ENCODE measurements at regions not wholly inside any gene's neighbourhood (a gene's known extent, or its start where the extent isn't known, plus 50 kb on each side); places are given as distances from the start of the nearest gene placed in this dataset.

DNA sequence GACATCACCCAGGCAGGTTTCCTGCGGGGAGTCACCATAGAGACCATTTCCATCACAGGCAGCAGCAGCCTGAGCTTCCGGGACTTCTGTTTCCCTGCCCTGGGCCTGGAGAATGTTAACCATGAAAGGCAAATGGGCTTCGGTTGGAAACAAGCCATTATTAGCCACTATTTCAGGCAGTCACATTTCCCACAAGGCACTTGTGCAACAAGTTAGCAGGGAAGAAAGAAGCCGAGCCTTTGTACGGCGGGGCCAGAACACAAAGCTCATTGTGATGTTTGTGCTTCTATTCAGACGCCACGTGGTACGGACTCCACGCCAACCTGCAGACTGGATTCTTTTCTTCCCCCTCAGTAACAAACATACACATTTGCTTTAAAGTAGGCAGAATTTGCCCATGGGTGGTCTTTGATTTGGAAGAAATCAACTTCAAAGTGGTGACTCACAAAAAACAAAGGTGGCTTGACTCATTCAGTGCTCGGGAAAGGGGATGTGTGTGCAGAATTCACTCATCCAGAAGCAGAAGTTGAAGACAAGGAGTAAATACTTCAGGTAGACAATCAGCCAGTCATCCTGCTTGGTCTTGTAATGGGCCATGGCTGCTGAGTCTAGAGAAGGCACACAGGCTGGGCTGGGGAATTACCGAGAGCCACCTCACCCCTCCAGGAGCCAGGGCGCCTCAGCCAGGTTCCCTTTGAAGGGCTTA is 154.2 kb upstream of the PRMT8 start:
- DNase-seq = no peak

DNA sequence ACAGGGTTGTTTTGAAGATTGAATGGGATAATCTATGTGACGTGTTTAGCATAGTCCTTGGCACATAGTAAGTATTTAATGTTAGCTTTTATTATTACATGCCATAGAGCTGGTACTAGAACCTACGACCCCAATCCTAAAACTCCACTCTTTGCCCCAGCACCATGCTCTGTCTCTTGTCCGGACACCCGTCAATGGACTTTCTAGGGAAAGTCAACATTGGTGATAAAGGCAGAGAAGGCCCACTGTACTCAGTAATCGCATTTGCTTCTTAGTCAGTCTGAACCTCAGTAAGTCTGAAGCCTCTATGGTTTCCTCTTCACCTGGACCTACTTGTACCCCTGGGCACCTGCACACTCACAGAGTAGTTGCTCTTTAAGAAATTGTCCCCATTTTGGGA is 153.1 kb upstream of the PRMT8 start:
- no peak for DNase-seq

DNA sequence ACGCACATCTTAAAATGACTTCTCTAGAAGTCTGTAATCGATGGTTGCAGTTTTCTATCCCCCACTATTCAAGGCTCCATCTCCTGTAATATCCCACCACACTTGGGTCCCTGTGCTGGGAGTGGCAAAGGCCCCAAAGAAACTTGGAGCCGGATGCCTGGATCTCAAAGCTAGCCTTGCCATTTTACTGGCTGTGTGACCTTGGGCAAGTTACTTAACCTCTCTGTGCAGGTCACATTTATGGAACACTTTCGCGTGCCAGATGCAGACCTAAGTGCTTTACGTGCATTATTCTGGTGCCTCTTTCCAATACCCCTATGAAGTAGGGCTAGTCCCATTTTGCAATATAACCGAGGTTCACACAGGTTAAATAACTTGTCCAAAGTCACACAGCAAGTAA is 151.8 kb upstream of the PRMT8 start:
- no peak for DNase-seq

DNA sequence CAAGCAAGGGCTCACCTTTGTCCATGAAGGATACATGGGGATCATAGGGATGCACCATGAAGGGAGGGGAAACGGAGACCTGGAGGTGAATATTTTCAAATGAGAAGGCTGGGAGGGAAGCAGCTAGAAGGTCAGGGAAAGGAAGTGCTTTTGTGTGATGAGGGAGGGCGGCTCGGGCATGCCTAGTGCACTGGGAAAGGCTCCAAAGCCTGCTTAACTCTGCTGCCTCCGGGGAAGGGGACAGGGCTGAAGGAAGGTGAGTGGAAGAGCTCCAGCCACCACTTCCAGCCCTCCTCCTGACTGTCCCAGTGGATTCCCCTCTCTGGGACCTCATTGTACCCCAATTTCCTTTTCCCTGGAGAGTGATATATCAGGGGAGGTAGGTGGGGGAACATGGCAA is 149.4 kb upstream of the PRMT8 start:
- DNase-seq = no peak

DNA sequence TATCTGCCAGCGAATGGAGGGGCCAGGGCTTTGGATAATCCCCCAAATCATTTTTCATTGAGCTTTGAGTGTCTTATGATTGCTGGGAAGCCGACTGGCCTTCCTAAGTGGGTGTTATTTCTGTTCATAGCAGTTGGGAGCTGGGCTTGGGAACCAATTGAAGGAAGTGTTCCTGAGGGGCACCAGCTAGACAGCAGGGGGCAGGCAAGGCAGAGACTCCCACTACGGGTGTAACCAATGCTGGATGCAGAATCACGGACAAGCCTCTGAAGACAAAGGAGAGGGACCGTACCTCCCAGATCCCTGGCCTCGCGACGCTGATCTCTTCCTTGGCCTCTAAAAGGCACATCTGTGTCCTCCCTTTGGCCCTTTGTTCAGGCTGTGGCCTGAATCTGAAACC is 149.0 kb upstream of the PRMT8 start:
- DNase-seq = peak; percentile 9

DNA sequence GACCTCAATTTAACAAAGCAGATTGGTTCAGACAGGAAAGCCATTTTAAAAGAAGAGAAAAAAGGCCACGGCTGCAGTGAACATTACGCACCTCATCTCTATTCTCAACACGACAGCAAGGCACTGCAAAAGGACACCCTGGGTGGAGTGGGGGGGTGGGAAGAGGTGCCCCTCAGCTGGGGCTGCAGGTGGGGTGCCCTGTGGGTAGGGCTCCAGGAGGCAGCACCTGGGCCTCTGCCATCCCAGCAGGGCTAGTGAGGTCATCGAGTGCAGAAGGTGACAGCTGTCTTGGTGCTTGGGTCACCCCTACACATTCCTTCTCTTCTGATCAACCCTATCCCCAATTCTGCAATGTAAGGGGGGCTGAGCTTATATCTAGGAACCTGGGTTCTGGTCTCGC is 142.9 kb upstream of the PRMT8 start:
- no peak for DNase-seq

DNA sequence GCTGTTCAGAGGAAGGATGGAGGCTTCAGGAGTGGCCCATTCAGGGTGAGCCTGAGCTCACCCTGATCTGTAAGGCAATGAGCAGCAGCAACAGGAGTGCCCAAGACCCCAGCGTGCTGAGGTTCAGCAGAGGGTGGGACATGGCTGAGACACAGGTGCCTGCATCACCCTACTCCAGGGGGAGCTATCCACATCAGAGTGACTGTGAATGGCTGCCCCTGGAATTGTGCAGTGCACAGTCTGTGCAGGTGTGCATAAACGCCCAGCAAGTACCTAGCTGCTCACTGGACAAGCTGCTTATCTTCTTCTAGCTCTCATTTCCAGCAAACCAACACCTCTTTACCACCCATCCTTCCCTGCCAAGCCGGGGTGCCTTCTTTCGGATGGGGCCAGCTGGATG is 140.6 kb upstream of the PRMT8 start:
- no peak for DNase-seq

DNA sequence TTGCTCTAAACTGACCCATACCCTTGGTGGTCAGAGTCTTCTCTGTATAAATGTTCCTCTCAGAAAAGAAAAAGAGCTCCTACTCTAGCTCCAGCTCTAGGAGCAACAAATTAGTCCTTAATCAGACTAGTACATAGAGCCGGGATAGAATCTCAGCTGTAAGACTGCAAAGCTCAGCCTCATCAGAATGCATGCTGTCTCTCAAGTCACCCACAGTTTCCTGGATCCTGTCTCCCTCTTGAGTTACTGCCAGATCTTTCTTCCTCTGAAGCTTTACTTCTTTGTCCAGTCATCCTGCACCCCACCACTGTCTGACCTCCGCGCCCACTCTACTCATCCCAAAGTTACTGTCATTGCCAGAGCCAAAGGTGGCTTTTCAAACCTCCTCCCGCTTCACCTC is 139.3 kb upstream of the PRMT8 start:
- DNase-seq = no peak

DNA sequence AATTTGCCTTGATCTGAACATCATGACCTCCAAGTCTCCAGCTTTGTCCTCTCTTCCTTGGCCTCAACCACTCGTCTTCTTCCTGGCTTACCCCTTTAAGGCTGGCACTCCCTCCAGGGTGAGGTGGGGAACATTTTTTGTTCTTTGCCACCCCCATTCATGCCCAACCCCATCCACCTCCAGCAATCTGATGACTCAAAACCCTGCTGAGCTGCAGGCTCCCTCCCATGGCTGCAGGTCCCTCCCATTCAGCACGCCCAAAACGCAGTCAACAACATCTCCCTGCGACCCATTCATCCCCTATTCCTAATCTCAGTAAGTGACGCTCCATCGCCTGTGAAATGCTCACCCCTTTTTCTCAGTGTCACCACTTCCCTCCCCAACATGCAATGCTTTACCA is 138.8 kb upstream of the PRMT8 start:
- no peak for DNase-seq

DNA sequence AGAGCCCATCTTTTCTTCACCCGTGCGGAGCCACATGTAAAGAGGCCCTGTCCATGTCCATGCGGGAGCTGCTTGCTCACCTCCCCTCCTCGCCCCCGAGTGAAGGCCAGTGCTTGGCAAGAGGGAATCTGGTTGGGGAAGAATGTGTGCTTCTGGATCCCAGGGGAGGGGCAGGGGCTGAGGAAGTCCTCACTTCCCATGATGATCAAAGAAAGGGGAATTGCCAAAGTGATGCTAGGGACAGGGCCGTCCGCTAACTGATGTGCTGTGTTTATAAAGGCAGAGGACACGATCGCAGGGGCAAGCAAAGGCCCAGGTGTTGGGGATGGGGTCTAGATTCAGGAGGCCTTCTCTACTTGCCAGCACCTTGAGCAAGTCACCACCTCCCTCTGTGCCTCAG is 137.4 kb upstream of the PRMT8 start:
- DNase-seq = no peak

DNA sequence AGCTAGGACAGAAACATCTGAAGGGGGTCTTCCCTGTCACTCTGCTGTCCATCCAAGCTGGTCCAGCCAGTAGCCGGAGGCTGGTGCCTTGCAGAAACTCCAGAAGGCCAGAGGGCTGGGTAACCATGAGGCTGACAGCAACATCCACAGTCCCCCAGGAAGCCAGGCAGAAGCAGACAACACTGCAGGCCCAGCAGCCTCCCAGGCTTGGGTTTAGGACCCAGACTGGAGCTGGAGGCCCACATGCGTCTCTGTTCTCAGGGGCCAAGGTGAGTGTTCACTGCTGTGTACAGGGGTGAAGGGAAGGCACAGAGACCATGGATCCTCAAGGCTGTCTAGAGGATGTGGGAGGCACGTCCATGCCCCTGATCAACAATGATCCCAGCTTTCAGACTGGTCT is 136.4 kb upstream of the PRMT8 start:
- no peak for DNase-seq

DNA sequence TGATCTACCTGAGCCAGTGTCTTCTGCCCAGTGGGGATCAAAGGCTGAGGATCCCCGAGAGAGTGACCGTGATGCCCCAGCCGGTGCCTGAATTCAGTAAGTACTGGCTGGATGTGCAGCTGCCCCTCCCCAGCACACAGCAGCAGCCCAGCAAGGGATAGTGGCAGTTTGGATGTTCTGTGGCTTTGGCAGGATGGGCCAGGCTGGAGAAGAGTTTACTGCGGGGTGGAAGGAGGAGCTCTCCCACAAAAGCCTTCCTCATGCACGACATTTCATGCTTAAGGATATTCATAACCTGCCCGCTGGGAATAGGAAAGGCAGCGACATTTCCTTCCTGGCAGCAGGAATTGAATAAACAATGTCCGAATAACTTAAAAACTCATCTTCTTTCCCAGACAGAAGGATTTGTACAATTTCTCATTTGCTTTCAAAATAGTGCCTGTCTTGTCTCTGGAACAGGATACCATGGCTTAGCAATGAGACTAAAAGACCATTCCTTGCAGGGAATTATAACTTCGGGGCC is 135.6 kb upstream of the PRMT8 start:
- no peak for DNase-seq

DNA sequence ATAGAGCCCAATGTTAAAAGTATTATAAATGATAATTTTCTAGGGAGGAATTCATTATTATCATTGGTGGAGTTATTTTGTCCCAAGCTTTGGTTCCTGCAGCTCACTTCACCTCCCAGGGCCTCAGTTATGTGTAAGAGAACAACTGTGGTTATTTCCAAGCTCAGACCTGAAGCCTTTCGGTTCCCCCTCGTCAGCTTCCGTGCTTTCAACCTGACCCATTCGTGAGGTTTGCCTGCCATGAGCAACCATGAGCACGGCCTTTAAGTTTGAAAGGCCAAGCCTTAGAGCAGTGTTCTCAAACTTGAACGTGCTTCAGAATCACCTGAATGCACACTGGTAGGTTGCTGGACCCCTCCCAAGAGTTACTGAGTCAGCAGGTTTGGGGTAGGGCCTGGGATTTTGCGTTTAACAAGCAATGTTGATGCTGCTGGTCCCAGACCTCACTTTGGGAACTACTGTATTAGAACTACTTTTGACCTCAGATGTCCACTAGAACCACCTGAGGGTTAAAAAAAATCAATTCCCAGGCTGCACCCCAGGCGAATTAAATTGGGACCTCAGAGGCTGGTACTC is 133.0 kb upstream of the PRMT8 start:
- DNase-seq = no peak

DNA sequence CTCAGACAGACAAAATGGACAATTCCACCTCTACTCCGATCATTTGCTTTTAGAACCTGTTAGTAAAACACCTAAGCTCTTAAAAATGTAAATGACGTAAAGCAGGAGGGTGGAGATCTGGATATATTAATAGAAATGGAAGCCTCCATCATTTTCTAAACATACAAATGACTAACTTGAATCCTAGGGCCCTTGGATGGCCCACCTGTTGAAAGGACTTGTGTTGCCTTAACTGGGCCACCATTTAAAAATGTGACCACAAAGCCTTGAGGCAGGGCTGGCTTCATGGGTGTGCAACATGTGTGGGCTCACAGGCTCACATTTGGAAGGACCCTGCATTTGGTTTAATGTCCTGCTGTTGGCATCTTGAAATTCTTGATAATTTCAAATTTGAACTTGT is 131.5 kb upstream of the PRMT8 start:
- DNase-seq = no peak

DNA sequence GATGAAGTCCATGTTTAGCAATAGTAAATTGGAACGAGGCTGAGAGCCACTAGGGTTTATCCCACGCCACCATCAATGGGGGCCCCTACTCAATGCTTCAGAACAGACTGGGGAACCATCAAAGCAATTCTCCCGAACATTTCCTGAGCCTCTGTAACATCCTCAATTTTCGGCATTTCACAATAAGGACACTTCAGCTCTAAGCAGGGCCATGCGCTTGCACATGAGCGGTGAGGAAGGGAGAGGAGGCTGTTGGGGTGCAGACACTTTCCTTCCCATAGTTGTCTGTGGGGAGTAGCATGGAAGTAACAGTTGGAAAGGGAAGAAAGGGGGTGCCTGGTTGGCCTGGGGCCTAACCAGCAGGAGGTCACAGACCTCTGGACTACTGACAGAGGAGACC is 129.9 kb upstream of the PRMT8 start:
- DNase-seq = no peak

DNA sequence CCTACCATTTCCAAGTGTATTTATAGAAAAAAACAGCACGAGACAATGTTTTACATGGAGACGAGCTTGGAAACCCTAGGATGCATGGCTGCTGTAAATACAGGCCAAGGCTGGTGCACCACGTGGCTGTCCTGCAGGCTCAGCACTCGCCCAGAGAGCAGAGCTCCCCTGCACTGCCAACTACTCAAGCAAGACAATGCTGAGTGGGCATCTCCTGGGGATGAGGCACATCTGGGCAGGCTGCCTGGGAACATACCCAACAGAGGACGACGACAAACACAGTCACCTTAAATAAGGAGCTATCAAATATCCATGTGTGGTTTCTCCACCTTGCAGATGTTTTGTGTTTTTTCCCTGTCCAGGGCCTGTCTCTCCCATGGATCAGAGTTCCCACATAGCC is 128.3 kb upstream of the PRMT8 start:
- DNase-seq = no peak

DNA sequence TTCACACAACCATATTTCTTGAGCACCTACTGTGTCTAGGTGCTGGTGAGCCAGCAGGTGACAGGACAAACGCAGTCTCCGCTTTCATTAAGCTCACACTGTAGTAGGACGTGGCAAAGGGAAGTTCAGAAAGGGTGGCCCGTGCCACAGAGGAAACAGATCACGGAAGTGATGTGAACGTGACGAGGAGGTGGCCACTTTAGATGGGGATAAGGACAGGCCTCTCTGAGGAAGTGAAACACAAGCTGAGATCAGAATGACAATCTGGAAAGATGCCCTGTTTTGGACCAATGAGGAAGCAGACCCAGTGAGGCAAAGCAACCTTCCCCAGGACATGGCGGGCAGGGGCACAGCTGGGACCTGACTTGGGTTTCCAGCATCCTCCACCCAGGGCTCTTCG is 127.4 kb upstream of the PRMT8 start:
- no peak for DNase-seq

DNA sequence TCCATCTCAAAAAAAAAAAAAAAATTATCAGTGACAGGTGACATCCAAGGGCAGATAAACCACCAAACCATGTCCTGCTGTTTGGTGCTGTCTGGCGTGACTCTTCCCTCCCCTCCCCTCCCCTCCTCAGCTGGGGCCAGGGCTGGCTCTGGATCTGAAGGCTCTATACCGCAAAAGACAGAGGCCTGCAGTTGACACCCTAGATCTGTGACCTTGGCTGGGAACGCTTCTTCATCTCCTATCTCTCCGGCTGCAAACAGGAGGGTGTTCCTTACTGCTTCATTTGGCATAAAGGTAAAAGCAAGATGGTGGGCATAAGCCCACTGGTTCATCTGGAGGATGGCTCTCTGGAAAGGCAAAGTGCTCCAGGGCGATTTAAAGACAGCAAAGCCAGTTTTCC is 126.8 kb upstream of the PRMT8 start:
- DNase-seq = no peak

DNA sequence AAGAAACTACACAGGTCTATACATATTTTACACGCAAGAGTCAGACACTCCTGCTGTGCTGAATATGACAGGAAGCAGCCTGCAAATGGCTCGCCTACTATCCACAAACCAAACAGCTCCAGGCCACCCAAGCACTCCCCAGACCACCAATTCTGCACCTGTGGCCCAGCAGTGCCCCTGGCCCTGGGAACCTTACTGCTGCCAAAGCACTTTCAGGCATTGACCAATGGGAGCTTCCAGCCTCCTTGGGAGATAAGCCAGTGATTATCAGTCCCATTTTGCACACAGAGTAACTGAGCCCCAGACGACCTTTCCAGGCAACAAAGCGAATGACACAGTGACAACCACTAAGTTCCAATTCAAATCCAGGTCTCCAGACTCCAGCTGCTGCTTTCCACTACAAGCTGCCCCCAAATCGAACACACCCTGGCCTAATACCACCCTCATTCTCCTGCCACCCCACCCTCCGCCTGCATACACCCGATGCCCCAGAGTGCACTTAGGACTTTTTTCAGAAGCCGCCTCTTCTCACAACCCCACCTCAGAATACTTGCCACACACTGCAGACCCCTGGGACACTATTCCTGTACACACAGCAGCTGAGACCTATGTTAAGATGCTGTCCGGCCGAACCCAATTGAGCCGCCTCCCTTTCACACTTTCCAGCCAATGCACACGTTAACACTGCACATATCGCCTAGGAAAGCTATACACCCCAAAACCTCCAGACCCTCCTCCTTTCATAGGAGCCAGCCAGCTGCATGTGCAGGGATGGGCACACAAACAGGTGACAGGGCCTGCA is 126.1 kb upstream of the PRMT8 start:
- no peak for DNase-seq

DNA sequence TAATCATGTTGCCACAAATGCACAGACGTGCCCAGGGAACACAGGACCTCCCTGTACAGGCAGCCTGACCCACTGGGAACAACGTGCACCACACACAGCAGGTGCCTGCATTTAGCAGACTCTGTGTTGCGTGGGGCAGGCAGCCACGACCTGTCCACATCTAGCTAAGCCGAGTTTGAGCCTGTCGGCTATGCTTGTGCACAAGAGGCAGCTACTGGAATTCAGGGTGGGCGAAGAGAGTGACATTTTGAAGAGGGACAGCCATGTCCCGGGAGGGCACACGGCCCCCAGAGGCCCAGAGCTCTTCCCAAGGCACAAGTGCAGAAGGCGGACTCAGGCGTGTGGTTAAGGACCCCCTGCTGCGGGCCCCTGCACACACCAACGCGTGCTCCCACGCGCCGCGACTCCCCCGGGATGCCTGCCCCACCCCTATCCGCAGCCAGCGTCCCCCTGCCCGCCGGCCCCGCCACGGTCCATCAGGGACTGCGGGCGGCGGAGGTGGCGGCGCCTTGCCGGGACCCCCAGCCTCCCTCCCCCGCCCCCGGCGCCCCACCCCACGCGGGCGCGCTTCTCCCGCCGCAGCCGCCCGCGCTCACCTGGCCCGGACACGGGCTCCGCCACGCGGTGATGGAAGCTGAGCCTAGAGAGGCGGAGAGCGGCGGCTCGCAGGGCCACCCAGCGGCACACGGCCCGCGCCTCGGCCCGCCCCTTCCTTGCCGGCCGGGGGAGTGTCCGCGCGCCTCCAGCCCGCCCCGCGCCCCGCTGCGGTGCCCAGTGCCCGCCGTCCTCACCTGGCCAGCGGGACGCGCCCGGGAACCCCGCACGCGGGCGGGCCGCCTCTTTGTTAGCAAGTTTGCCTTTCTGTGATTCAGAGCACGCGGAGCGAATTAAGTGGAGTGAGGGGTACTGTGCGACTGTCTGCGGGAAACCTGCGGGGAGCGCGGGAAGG is 125.3 kb upstream of the PRMT8 start:
- DNase-seq = no peak

DNA sequence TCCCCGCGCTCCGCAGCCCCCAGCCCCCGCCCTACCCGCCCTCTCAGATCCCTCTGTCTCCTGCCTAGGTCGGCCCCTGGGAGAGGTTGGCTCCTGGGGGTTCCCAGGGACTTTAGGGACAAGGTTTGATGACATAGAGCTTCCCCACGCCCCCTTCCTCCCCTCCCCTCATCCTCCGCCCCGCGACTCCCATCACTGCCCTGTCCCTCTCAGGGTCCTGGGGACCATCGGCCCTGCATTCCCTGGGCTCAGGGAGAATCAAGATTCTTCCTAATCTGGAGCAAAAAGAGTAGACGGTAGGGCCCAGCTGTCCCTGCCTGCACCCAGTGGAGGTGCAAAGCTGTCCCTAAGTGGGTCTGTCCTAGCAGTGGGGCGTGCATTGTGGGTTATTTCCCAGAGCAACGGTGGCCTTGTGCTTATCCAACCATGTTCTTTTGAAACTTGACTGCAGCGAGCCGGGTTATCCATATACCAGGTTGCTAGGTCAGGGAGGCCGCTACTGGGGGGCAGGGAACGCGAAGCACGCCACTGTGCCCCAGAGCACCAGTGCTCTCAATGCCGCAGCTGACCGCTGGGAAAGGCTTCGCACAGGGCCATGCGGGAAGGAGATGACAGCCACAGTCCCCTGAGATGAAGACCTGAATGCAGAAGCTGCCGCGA is 124.4 kb upstream of the PRMT8 start:
- DNase-seq = no peak

DNA sequence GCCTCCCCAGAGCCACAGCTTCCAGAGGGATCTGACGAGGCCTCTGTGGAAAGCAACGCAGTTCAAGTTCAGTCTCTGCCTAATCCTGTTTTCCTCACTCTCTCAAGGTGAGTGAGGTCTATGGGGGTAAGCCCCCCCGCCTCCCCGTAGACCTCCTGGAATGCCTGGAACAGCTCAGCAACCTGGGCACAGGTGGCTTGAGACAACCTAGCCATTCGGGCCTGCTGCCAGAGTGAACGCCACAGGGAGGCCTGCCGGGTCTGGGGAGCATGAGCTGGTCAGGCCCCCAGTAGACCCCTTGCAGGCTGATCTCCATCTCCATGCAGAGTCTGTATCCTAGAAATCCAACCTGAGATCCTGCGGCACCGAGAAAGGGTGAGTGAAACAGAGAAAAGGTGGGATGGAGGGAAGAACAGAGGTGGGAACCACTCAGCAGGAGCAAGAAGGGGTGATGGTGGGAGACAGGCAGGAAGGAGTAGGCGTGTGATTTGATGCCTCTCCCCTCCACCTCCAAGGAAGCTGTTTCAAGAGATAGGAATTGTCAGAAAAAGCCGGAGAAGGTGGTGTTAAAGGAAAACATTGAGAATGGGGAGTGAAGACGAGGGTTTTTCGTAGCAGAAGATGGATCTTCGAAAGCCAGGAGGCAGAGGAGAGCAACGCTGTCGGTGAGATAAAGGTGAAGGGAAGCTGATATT is 123.1 kb upstream of the PRMT8 start:
- no peak for DNase-seq

Measured in hematopoietic multipotent progenitor cell treated with erythropoietin and hydrocortisone succinate and interleukin-3 and kit ligand, for 8 days (in vitro differentiated cells).